H1 (cell line): ENCODE measurements at regions not wholly inside any gene's neighbourhood (a gene's known extent, or its start where the extent isn't known, plus 50 kb on each side); places are given as distances from the start of the nearest gene placed in this dataset.

Experiments used
- BCL11A ChIP-seq, 2 experiments: IDR thresholded peaks; one replicate each; pipeline ENCODE4 v1.6.1; 2011; ENCODE audit warnings: low read depth in 2 of 2, low read length in 2 of 2, mild to moderate bottlenecking in 2 of 2
- EZH2 ChIP-seq: fragments of 200-600 bp; sonication (generic); IDR thresholded peaks from 2 replicates; pipeline ENCODE4 v1.7.1; 2012; ENCODE audit warnings: low read depth, mild to moderate bottlenecking, moderate library complexity, low read length, inconsistent platforms; ENCODE audit not compliant: severe bottlenecking
- POLR2A ChIP-seq, 2 experiments: IDR thresholded peaks; 1 replicate in 1 of 2; 2 replicates in 1 of 2; pipeline ENCODE4 v1.6.1; 2011; ENCODE audit warnings: low read depth in 2 of 2, low read length in 2 of 2, mild to moderate bottlenecking in 2 of 2; ENCODE audit errors: control extremely low read depth in 1 of 2
- TF ChIP-seq, protein P1 (sequence below), 3 experiments: IDR thresholded peaks; 1 replicate in 2 of 3; 2 replicates in 1 of 3; pipeline versions ENCODE4 v1.5.1 to v1.6.1; 2011; ENCODE audit warnings: low read length in 3 of 3, mild to moderate bottlenecking in 3 of 3, inconsistent platforms in 2 of 3, low read depth in 1 of 3, moderate library complexity in 1 of 3; ENCODE audit not compliant: insufficient read depth in 1 of 3; ENCODE audit errors: control extremely low read depth in 1 of 3

DNA sequence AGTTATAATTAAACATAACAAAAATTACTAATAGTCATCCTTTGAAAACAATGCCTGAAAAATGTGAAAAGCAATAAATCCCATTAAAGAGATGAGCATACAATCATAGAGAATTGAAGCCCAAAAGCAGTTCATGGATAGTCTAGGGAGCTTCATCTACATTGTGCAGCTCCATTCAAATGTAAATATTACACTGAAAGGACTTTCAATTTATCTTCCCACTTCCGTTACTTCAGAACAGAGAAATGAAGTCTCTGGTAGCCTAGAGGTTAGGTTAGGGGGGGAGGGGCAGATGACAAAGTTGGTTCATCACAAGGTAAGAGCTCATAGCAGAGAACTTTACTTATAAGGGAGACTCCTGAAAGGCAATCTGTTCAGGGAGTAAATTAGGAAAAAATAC is 126.6 kb upstream of the RGPD4 start:
- TF ChIP-seq, protein P1, sequence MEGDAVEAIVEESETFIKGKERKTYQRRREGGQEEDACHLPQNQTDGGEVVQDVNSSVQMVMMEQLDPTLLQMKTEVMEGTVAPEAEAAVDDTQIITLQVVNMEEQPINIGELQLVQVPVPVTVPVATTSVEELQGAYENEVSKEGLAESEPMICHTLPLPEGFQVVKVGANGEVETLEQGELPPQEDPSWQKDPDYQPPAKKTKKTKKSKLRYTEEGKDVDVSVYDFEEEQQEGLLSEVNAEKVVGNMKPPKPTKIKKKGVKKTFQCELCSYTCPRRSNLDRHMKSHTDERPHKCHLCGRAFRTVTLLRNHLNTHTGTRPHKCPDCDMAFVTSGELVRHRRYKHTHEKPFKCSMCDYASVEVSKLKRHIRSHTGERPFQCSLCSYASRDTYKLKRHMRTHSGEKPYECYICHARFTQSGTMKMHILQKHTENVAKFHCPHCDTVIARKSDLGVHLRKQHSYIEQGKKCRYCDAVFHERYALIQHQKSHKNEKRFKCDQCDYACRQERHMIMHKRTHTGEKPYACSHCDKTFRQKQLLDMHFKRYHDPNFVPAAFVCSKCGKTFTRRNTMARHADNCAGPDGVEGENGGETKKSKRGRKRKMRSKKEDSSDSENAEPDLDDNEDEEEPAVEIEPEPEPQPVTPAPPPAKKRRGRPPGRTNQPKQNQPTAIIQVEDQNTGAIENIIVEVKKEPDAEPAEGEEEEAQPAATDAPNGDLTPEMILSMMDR (IDR thresholded peaks at IDR 0.05; ENCODE audit: control extremely low read depth in 1 of 3, insufficient read depth in 1 of 3, low read depth in 1 of 3, low read length in 3 of 3) = no peak
- TF ChIP-seq POLR2A (IDR thresholded peaks at IDR 0.05; ENCODE audit: control extremely low read depth in 1 of 2, low read depth in 2 of 2, low read length in 2 of 2) = no peak
- TF ChIP-seq EZH2 = no peak
- TF ChIP-seq BCL11A (IDR thresholded peaks at IDR 0.05; ENCODE audit: low read depth in 2 of 2, low read length in 2 of 2) = no peak
